Neural crest cell (in vitro differentiated cells): ENCODE measurements at regions not wholly inside any gene's neighbourhood (a gene's known extent, or its start where the extent isn't known, plus 50 kb on each side); places are given as distances from the start of the nearest gene placed in this dataset.
"Not testable (repeated sequence)": the region's sequence is repeated elsewhere in the genome, so short reads cannot be mapped to it uniquely, and the experiment has no call there.

Source experiments
- DNase-seq: peaks from one replicate; pipeline ENCODE4 v3.0.0; 2021; ENCODE audit warnings: low read depth, mixed read lengths, low spot score
- H3K27ac Mint-ChIP-seq: one replicate; pipeline ENCODE4 v1.8.0; 2021; ENCODE audit warnings: mild to moderate bottlenecking, mixed read lengths; ENCODE audit not compliant: unreplicated experiment
- H3K27me3 Mint-ChIP-seq: 2 replicates; pipeline ENCODE4 v1.8.0; 2021; ENCODE audit warnings: low read depth, mild to moderate bottlenecking, mixed read lengths
- H3K36me3 Mint-ChIP-seq: 2 replicates; pipeline ENCODE4 v1.8.0; 2021; ENCODE audit warnings: low read depth, mild to moderate bottlenecking, mixed read lengths
- H3K4me1 Mint-ChIP-seq: 2 replicates; pipeline ENCODE4 v1.8.0; 2021; ENCODE audit warnings: mixed read lengths
- H3K4me3 Mint-ChIP-seq: one replicate; pipeline ENCODE4 v1.8.0; 2021; ENCODE audit warnings: mild to moderate bottlenecking, mixed read lengths
- H3K9me3 Mint-ChIP-seq: 2 replicates; pipeline ENCODE4 v1.8.0; 2021; ENCODE audit warnings: mixed read lengths
- CTCF ChIP-seq: fragments of 200-600 bp; sonication (generic); conservative IDR thresholded peaks from 2 replicates; pipeline ENCODE4 v1.5.0; 2021; ENCODE audit warnings: antibody characterized with exemption, mild to moderate bottlenecking

GRCh38 chr9:30036558-30036957, 2347.9 kb upstream of the ACO1 start:
- Mint-ChIP-seq H3K27me3 (no peaks in the 10 kb centered on the region), H3K9me3 (peaks cover 5% of the 10 kb centered on the region), H3K4me1 (no peaks in the 10 kb centered on the region), H3K36me3 (no peaks in the 10 kb centered on the region), H3K27ac (no peak overlapping the region), H3K4me3 (no peak overlapping the region)
- no peak for DNase-seq
- TF ChIP-seq CTCF, result no peak

DNA sequence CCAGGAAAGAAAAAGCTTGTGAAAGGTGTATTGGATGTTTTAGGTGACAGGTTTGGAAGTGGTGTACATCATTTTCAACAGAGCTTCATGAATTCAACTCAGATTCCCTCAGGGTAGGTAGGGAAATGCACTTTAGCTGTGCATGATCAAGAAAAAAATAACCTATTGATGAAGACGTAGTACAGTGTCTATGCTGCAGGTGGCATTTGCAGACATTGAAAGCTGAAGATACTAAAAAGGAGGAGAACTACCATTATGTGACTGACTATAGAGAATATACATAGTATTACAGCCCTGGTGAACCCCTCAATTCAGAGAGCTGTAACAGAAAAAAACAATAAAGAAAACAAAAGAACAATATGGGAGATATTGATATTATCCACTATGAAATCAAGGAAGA, 2344.7 kb upstream of the ACO1 start:
- no peaks in the 10 kb centered on the region for H3K27me3 Mint-ChIP-seq
- no peak overlapping the region for H3K4me3 Mint-ChIP-seq
- DNase-seq, result no peak
- no peaks in the 10 kb centered on the region for H3K9me3 Mint-ChIP-seq
- no peaks in the 10 kb centered on the region for H3K4me1 Mint-ChIP-seq
- H3K36me3 Mint-ChIP-seq, result no peaks in the 10 kb centered on the region
- peak; percentile 33 for TF ChIP-seq CTCF
- no peak overlapping the region for H3K27ac Mint-ChIP-seq

- no peaks in the 10 kb centered on the region for H3K27me3 Mint-ChIP-seq
- TF ChIP-seq CTCF, result no peak
- no peak overlapping the region for H3K27ac Mint-ChIP-seq
- H3K36me3 Mint-ChIP-seq, result no peaks in the 10 kb centered on the region
- H3K4me3 Mint-ChIP-seq, result no peak overlapping the region
- DNase-seq, result no peak
- H3K4me1 Mint-ChIP-seq, result no peaks in the 10 kb centered on the region
- no peaks in the 10 kb centered on the region for H3K9me3 Mint-ChIP-seq
Measured at GRCh38 chr9:30048396-30048795, 2336.0 kb upstream of the ACO1 start.

DNA sequence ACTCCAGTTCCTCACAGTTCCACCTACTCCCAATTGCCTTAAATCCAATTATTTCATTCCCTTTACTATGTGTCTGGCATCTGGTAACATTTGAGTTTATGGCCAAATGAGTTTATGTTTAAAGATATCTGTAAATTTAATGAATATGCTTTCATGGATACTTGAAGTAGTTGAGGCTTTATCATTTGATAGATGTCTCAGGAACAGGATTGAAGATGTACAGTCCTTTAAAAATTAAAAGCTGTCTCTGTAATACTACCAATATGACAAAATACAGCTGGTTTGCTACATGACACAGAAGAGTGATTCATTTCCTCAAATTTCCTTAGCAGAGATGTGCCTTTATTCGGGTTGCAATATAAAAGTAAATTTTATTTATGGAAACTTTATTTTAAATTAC, 2326.0 kb upstream of the ACO1 start:
- no peak overlapping the region for H3K4me3 Mint-ChIP-seq
- no peak overlapping the region for H3K27ac Mint-ChIP-seq
- no peak for DNase-seq
- no peaks in the 10 kb centered on the region for H3K4me1 Mint-ChIP-seq
- no peaks in the 10 kb centered on the region for H3K36me3 Mint-ChIP-seq
- TF ChIP-seq CTCF, result no peak
- H3K27me3 Mint-ChIP-seq, result no peaks in the 10 kb centered on the region
- no peaks in the 10 kb centered on the region for H3K9me3 Mint-ChIP-seq

GRCh38 chr9:30060976-30061375, 2323.5 kb upstream of the ACO1 start:
- Mint-ChIP-seq H3K27me3 (no peaks in the 10 kb centered on the region), H3K27ac (no peak overlapping the region), H3K4me3 (no peak overlapping the region), H3K36me3 (no peaks in the 10 kb centered on the region), H3K9me3 (no peaks in the 10 kb centered on the region), H3K4me1 (no peaks in the 10 kb centered on the region)
- no peak for TF ChIP-seq CTCF
- DNase-seq, result no peak

DNA sequence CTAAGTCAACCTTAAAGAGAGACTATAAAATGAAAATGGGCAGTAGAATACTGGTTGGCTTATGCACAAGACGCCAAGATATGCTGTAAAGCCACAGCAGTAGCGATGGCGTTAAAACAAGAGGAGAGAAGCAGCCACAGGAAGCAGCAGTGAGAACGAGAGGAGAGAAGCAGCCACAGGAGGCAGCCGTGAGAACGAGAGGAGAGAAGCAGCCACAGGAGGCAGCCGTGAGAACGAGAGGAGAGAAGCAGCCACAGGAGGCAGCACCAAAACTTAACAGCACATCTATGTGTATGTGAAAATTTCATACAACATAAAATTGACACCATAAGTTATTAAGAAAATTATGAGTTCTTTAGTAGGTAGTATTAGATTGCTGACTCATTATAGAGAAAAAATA, 2318.6 kb upstream of the ACO1 start:
- H3K36me3 Mint-ChIP-seq, result no peaks in the 10 kb centered on the region
- H3K9me3 Mint-ChIP-seq, result no peaks in the 10 kb centered on the region
- H3K27ac Mint-ChIP-seq, result no peak overlapping the region
- DNase-seq, result no peak
- H3K27me3 Mint-ChIP-seq, result no peaks in the 10 kb centered on the region
- TF ChIP-seq CTCF, result peak; percentile 46
- no peak overlapping the region for H3K4me3 Mint-ChIP-seq
- no peaks in the 10 kb centered on the region for H3K4me1 Mint-ChIP-seq

- H3K27ac Mint-ChIP-seq, H3K4me1 Mint-ChIP-seq, DNase-seq, H3K36me3 Mint-ChIP-seq, H3K27me3 Mint-ChIP-seq, H3K4me3 Mint-ChIP-seq, H3K9me3 Mint-ChIP-seq: not testable (repeated sequence)
Measured at GRCh38 chr9:30069236-30069635, 2315.2 kb upstream of the ACO1 start.
